H1 (cell line): ENCODE measurements at regions not wholly inside any gene's neighbourhood (a gene's known extent, or its start where the extent isn't known, plus 50 kb on each side); places are given as distances from the start of the nearest gene placed in this dataset.

ENCODE experiments used
- BACH1 ChIP-seq: IDR thresholded peaks from 2 replicates; pipeline ENCODE4 v1.6.1; 2012; ENCODE audit warnings: low read length, improper control_type of control experiment
- CBX5 ChIP-seq: fragments of 300-800, 300-1000 bp; sonication (generic); IDR thresholded peaks from 2 replicates; pipeline ENCODE4 v1.7.1; 2016; ENCODE audit warnings: antibody characterized with exemption, low read length, low read depth
- CEBPB ChIP-seq: IDR thresholded peaks from 2 replicates; pipeline ENCODE4 v1.6.1; 2012; ENCODE audit warnings: low read depth, low read length
- CREB1 ChIP-seq: IDR thresholded peaks from 2 replicates; pipeline ENCODE4 v1.6.1; 2012; ENCODE audit warnings: inconsistent platforms
- CTBP2 ChIP-seq: IDR thresholded peaks from 2 replicates; pipeline ENCODE4 v1.7.0; 2011; ENCODE audit warnings: borderline replicate concordance, mild to moderate bottlenecking, moderate library complexity, mixed read lengths, low read length; ENCODE audit not compliant: insufficient read depth, insufficient read length
- E2F6 ChIP-seq: IDR thresholded peaks from 2 replicates; pipeline ENCODE4 v1.6.1; 2012; ENCODE audit warnings: inconsistent platforms
- EGR1 ChIP-seq: IDR thresholded peaks from 2 replicates; pipeline ENCODE4 v1.6.1; 2011; ENCODE audit warnings: low read depth, low read length, borderline replicate concordance
- HDAC2 ChIP-seq, 2 experiments: fragments of 300-600 bp in 1 of 2; sonication (generic) in 1 of 2; IDR thresholded peaks; 2 replicates each; pipeline ENCODE4 v1.6.1; 2011 to 2012; ENCODE audit warnings: low read depth in 2 of 2, low read length in 2 of 2, mild to moderate bottlenecking in 2 of 2, moderate library complexity in 2 of 2, borderline replicate concordance in 1 of 2, inconsistent platforms in 1 of 2
- KDM4A ChIP-seq: IDR thresholded peaks from one replicate; pipeline ENCODE4 v1.7.1; 2012; ENCODE audit warnings: low read depth, mild to moderate bottlenecking, moderate library complexity, low read length, inconsistent platforms; ENCODE audit not compliant: severe bottlenecking
- MAFK ChIP-seq: IDR thresholded peaks from 2 replicates; pipeline ENCODE4 v1.6.1; 2012; ENCODE audit warnings: low read depth, mild to moderate bottlenecking, improper control_type of control experiment, low read length
- RXRA ChIP-seq: IDR thresholded peaks from 2 replicates; pipeline ENCODE4 v1.6.1; 2011; ENCODE audit warnings: low read depth, mild to moderate bottlenecking, low read length, moderate library complexity; ENCODE audit not compliant: insufficient read depth
- TAF7 ChIP-seq: optimal IDR thresholded peaks from 2 replicates; pipeline ENCODE3; 2011; ENCODE audit warnings: low read depth, mild to moderate bottlenecking, inconsistent platforms, low read length, moderate library complexity, borderline replicate concordance
- TEAD4 ChIP-seq: IDR thresholded peaks from 2 replicates; pipeline ENCODE4 v1.6.1; 2012; ENCODE audit warnings: low read depth, low read length, inconsistent platforms, mixed read lengths
- ZNF274 ChIP-seq: IDR thresholded peaks from 2 replicates; pipeline ENCODE4 v1.7.0; 2012; ENCODE audit warnings: low read length, borderline replicate concordance; ENCODE audit errors: extremely low read depth

DNA sequence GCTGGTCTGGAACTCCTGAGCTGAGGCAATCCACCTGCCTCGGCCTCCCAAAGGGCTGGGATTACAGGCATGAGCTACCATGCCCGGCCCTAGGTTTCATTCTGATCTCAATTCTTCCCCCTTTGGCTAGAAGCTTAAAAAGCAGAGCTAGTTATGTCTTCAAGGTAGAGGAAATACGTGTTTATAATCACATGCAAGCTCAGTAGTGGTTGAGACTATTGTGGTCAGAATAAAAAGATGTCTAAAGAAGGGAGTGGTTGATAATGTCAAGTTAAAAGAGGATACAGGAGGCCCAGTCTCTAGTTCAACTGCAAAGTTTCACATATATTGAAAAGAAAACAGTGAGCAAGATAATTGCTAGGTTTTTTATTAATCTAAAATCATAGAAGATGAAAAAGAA is 807.8 kb upstream of the ACVR2A start (continued):
- TF ChIP-seq EGR1 (no peak), TAF7 (no peak), CTBP2 (no peak), ZNF274 (no peak), HDAC2 (IDR thresholded peaks at IDR 0.05; ENCODE audit: borderline replicate concordance in 1 of 2, low read depth in 2 of 2, low read length in 2 of 2) (no peak), MAFK (no peak), TEAD4 (no peak), CEBPB (no peak), RXRA (no peak), KDM4A (no peak), BACH1 (no peak), CREB1 (no peak), E2F6 (no peak), CBX5 (no peak)
- TF ChIP-seq, all 59 proteins: peak for 0
